ENCODE measurements at regions not wholly inside any gene's neighbourhood (a gene's known extent, or its start where the extent isn't known, plus 50 kb on each side); places are given as distances from the start of the nearest gene placed in this dataset.

GRCh38 chr1:83531521-83532309 lies 467.2 kb downstream of the TTLL7 start:
- TF ChIP-seq EP300 (IDR thresholded peaks at IDR 0.05; ENCODE audit: borderline replicate concordance): no peak
- no peak for TF ChIP-seq TCF12 (IDR thresholded peaks at IDR 0.05; ENCODE audit: low read depth)
- no peak for TF ChIP-seq NFIC (IDR thresholded peaks at IDR 0.05)
- TF ChIP-seq MAX (IDR thresholded peaks at IDR 0.05): no peak
- no peak for TF ChIP-seq REST (IDR thresholded peaks at IDR 0.05; ENCODE audit: low read depth)
- TF ChIP-seq TAF1 (IDR thresholded peaks at IDR 0.05; ENCODE audit: low read depth): no peak
- TF ChIP-seq ZBTB7A (IDR thresholded peaks at IDR 0.05; ENCODE audit: low read depth): no peak

Data from Ishikawa (cell line).